ENCODE measurements at regions not wholly inside any gene's neighbourhood (a gene's known extent, or its start where the extent isn't known, plus 50 kb on each side); places are given as distances from the start of the nearest gene placed in this dataset.

DNA sequence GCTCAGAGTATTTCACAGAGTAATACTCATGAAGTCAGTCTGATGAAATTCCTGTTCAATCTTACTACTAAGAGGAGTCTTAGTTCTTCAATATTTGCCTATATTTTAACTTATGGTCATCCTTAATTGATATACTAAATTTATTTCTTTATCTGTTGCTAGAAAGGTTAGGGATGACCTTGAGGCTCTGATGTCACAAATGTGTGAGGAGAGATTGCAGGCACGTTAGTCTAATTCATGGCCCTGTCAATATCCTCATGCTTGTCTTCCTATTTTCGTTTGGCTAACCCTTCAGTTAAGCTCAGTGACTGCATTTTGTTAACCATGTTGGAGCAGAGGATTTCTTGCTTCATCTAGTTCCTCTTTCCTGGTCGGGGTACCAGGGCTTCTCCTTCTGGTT lies 704.7 kb upstream of the COBL start:
- TF ChIP-seq, protein P1, sequence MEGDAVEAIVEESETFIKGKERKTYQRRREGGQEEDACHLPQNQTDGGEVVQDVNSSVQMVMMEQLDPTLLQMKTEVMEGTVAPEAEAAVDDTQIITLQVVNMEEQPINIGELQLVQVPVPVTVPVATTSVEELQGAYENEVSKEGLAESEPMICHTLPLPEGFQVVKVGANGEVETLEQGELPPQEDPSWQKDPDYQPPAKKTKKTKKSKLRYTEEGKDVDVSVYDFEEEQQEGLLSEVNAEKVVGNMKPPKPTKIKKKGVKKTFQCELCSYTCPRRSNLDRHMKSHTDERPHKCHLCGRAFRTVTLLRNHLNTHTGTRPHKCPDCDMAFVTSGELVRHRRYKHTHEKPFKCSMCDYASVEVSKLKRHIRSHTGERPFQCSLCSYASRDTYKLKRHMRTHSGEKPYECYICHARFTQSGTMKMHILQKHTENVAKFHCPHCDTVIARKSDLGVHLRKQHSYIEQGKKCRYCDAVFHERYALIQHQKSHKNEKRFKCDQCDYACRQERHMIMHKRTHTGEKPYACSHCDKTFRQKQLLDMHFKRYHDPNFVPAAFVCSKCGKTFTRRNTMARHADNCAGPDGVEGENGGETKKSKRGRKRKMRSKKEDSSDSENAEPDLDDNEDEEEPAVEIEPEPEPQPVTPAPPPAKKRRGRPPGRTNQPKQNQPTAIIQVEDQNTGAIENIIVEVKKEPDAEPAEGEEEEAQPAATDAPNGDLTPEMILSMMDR (IDR thresholded peaks at IDR 0.05; ENCODE audit: low read length, missing control alignments): no peak
- H3K4me3 ChIP-seq (replicated peaks; ENCODE audit: low read depth, low read length): no peak overlapping the region
- no peak for DNase-seq (ENCODE audit: low read depth)

GRCh38 chr7:52018680-52019054 lies 702.1 kb upstream of the COBL start:
- TF ChIP-seq, protein P1 (IDR thresholded peaks at IDR 0.05; ENCODE audit: low read length, missing control alignments): no peak
- DNase-seq (ENCODE audit: low read depth): no peak
- H3K4me3 ChIP-seq (replicated peaks; ENCODE audit: low read depth, low read length): no peak overlapping the region

DNA sequence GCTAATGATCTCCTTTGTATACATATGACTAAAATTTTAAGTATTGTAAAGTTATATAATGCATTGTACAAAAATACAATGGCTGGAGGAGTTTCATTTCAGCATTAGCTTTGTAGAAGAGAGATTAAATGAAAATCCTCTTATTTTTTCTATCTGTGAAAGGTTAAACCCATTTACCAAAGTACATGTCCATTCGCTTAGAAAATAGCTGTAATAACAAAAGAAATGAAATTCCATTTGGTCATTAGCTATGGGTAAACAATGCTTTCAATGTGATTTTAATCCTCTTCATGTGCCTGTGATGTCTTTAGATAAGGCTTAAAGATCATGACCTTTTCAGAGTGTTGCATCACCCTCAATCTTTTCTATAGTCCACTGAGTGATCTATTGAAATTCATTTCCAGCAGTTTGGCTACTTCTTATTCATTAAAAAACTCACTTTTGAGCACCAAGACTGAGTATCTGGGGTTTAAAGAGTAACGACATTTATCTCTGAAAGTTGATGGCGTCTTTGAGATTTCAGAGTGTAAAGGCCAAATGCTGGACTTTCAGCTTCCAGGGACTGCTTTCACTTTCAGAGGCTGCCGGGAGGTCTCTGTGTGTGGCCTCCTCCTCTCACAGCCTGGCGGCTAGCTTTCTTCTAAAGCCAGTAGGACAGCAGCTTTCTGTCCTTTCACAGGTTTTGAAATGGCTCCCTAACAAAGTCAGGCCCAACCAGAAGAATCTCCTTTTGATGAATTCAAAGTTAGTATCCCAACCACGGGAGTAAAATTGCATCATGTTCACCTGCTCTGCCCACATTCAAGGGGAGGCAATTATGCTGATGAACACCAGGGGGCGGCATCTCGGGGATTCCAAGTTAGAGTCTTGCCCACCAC lies 701.4 kb upstream of the COBL start:
- TF ChIP-seq, protein P1 (IDR thresholded peaks at IDR 0.05; ENCODE audit: low read length, missing control alignments): no peak
- DNase-seq (ENCODE audit: low read depth): no peak
- H3K4me3 ChIP-seq (replicated peaks; ENCODE audit: low read depth, low read length): no peak overlapping the region

GRCh38 chr7:52009181-52009580 lies 692.6 kb upstream of the COBL start:
- no peak overlapping the region for H3K4me3 ChIP-seq (replicated peaks; ENCODE audit: low read depth, low read length)
- TF ChIP-seq, protein P1 (IDR thresholded peaks at IDR 0.05; ENCODE audit: low read length, missing control alignments): no peak
- no peak for DNase-seq (ENCODE audit: low read depth)

DNA sequence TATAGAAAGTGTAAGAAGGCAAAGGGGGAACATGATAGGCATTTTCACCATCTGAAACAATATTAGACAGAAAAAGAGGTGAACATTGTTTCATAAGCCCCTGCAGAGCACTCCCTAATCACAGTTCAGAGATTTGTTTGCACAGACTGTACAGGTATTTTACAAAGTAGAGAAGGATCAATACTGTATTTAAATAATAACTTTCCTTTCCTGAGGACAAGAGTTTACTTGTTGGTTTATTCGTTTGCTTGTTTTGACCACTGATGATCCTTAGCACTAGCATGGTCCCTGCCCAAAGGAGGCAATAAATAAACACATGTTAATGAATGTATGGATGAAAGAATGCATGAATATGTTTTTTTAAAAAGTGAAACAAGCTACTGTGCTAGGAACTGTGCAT lies 690.1 kb upstream of the COBL start:
- no peak for DNase-seq (ENCODE audit: low read depth)
- TF ChIP-seq, protein P1 (IDR thresholded peaks at IDR 0.05; ENCODE audit: low read length, missing control alignments): no peak
- H3K4me3 ChIP-seq (replicated peaks; ENCODE audit: low read depth, low read length): no peak overlapping the region

GRCh38 chr7:52005613-52006012 lies 689.0 kb upstream of the COBL start:
- TF ChIP-seq, protein P1 (IDR thresholded peaks at IDR 0.05; ENCODE audit: low read length, missing control alignments): no peak
- DNase-seq (ENCODE audit: low read depth): no peak
- no peak overlapping the region for H3K4me3 ChIP-seq (replicated peaks; ENCODE audit: low read depth, low read length)
